HEK293T (cell line): ENCODE measurements at regions not wholly inside any gene's neighbourhood (a gene's known extent, or its start where the extent isn't known, plus 50 kb on each side); places are given as distances from the start of the nearest gene placed in this dataset.
"Not testable (repeated sequence)": the region's sequence is repeated elsewhere in the genome, so short reads cannot be mapped to it uniquely, and the experiment has no call there.

Experiments
- CTCF ChIA-PET: fragments of 350-600 bp; formaldehyde crosslinking; extraction: SDS; loops from one replicate; lab custom pipeline; 2021; ENCODE audit warnings: antibody characterized with exemption, inconsistent platforms; lab: Yijun Ruan, JAX
- POLR2A ChIA-PET: fragments of 350-600 bp; formaldehyde crosslinking; extraction: SDS; loops from one replicate; lab custom pipeline; 2020; ENCODE audit warnings: antibody characterized with exemption, inconsistent platforms; lab: Yijun Ruan, JAX
- DNase-seq: peaks from one replicate; pipeline ENCODE4 v3.0.0; 2012; ENCODE audit warnings: mixed read lengths; ENCODE audit errors: extremely low spot score
- ARNT ChIP-seq: fragments of 450-650 bp; IDR thresholded peaks from 2 replicates; pipeline ENCODE4 v1.6.1; 2017; ENCODE audit warnings: mild to moderate bottlenecking
- BHLHE40 ChIP-seq: fragments of 450-650 bp; IDR thresholded peaks from 2 replicates; pipeline ENCODE4 v1.6.1; 2016; ENCODE audit warnings: mild to moderate bottlenecking, moderate library complexity, borderline replicate concordance
- CTBP1 ChIP-seq: fragments of 450-650 bp; IDR thresholded peaks from 2 replicates; pipeline ENCODE4 v1.6.1; 2016; ENCODE audit warnings: borderline replicate concordance
- ELF4 ChIP-seq: fragments of 450-650 bp; IDR thresholded peaks from 2 replicates; pipeline ENCODE4 v1.6.1; 2017; ENCODE audit warnings: antibody characterized with exemption
- FOXA1 ChIP-seq: fragments of 450-650 bp; IDR thresholded peaks from 2 replicates; pipeline ENCODE4 v1.6.1; 2016; ENCODE audit warnings: mild to moderate bottlenecking
- FOXK2 ChIP-seq: fragments of 450-650 bp; IDR thresholded peaks from 2 replicates; pipeline ENCODE4 v1.6.1; 2016; ENCODE audit warnings: mild to moderate bottlenecking
- FOXM1 ChIP-seq: fragments of 450-650 bp; IDR thresholded peaks from 2 replicates; pipeline ENCODE4 v1.6.1; 2017; ENCODE audit warnings: mild to moderate bottlenecking, borderline replicate concordance
- HDGF ChIP-seq: fragments of 450-650 bp; IDR thresholded peaks from 2 replicates; pipeline ENCODE4 v1.6.1; 2017; ENCODE audit warnings: antibody characterized with exemption, borderline replicate concordance
- L3MBTL2 ChIP-seq: fragments of 450-650 bp; conservative IDR thresholded peaks from 2 replicates; pipeline ENCODE4 v1.6.1; 2016; ENCODE audit warnings: mild to moderate bottlenecking
- LEF1 ChIP-seq: fragments of 450-650 bp; IDR thresholded peaks from 2 replicates; pipeline ENCODE4 v1.6.1; 2017; ENCODE audit warnings: mild to moderate bottlenecking, borderline replicate concordance
- NFRKB ChIP-seq: fragments of 450-650 bp; IDR thresholded peaks from 2 replicates; pipeline ENCODE4 v1.6.1; 2016; ENCODE audit warnings: mild to moderate bottlenecking, moderate library complexity
- PKNOX1 ChIP-seq: fragments of 450-650 bp; IDR thresholded peaks from 2 replicates; pipeline ENCODE4 v1.6.1; 2016
- SP1 ChIP-seq: fragments of 450-650 bp; IDR thresholded peaks from 2 replicates; pipeline ENCODE4 v1.6.1; 2017
- SUZ12 ChIP-seq: fragments of 450-650 bp; IDR thresholded peaks from 2 replicates; pipeline ENCODE4 v1.6.1; 2016; ENCODE audit warnings: mild to moderate bottlenecking
- TARDBP ChIP-seq: fragments of 450-650 bp; IDR thresholded peaks from 2 replicates; pipeline ENCODE4 v1.6.1; 2016
- ZNF384 ChIP-seq: fragments of 450-650 bp; IDR thresholded peaks from 2 replicates; pipeline ENCODE4 v1.6.1; 2016

GRCh38 chr1:21385022-21385421, 54.9 kb upstream of the NBPF3 start:
- no peak for DNase-seq
- POLR2A ChIA-PET, result no interaction called here
- TF ChIP-seq BHLHE40 (no peak), FOXM1 (no peak), L3MBTL2 (no peak), ELF4 (no peak), PKNOX1 (no peak), CTBP1 (no peak), SUZ12 (no peak), LEF1 (no peak), SP1 (no peak), TARDBP (no peak), FOXK2 (no peak), NFRKB (no peak), HDGF (no peak)
- CTCF ChIA-PET, result interaction anchor here (0.6 kb wide), 1 partner anchor 180 kb away, joined by 5 read pairs; no protein-coding TSS in a partner anchor

- ChIA-PET POLR2A (no interaction called here), CTCF (no interaction called here)
- TF ChIP-seq HDGF (no peak), LEF1 (no peak), ELF4 (no peak), FOXM1 (no peak), PKNOX1 (no peak), ARNT (no peak), SUZ12 (no peak)
- no peak for DNase-seq
Measured at GRCh38 chr1:21384620-21385019, 55.3 kb upstream of the NBPF3 start.

GRCh38 chr1:21383785-21384401, 56.0 kb upstream of the NBPF3 start:
- DNase-seq, result no peak
- TF ChIP-seq ZNF384 (no peak), FOXK2 (no peak), PKNOX1 (no peak), TARDBP (no peak), FOXA1 (no peak), SUZ12 (no peak), L3MBTL2 (no peak), LEF1 (no peak), NFRKB (no peak), SP1 (no peak), BHLHE40 (no peak)
- CTCF ChIA-PET, result no interaction called here
- POLR2A ChIA-PET, result no interaction called here

- no peak for DNase-seq
- TF ChIP-seq L3MBTL2, result no peak
- TF ChIP-seq HDGF, result no peak
- no peak for TF ChIP-seq LEF1
- TF ChIP-seq ZNF384, result no peak
- TF ChIP-seq BHLHE40, result no peak
- no peak for TF ChIP-seq CTBP1
- no peak for TF ChIP-seq FOXA1
- TF ChIP-seq NFRKB, result no peak
- no peak for TF ChIP-seq FOXM1
- no peak for TF ChIP-seq SUZ12
- TF ChIP-seq ARNT, result no peak
- no peak for TF ChIP-seq TARDBP
- TF ChIP-seq SP1, result no peak
- TF ChIP-seq PKNOX1, result no peak
- ChIA-PET CTCF (no interaction called here), POLR2A (interaction anchor here (0.6 kb wide), 1 partner anchor 594 kb away, joined by 3 read pairs; no protein-coding TSS in a partner anchor)
Measured at GRCh38 chr1:21381354-21381753, 58.6 kb upstream of the NBPF3 start.

GRCh38 chr1:21380147-21380546, 59.8 kb upstream of the NBPF3 start:
- POLR2A ChIA-PET, CTCF ChIA-PET: not testable (repeated sequence)

GRCh38 chr1:21379571-21379970, 60.4 kb upstream of the NBPF3 start:
- POLR2A ChIA-PET, result no interaction called here
- TF ChIP-seq ZNF384 (no peak), CTBP1 (no peak), ARNT (no peak), NFRKB (no peak), FOXA1 (no peak), FOXM1 (no peak), ELF4 (no peak), FOXK2 (no peak), SUZ12 (no peak), TARDBP (no peak), SP1 (no peak), L3MBTL2 (no peak), LEF1 (no peak), PKNOX1 (no peak), BHLHE40 (no peak)
- no peak for DNase-seq
- CTCF ChIA-PET, result no interaction called here

More at GRCh38 chr1:21380147-21380546, 59.8 kb upstream of the NBPF3 start:
- not testable (repeated sequence) for DNase-seq
